ENCODE measurements at regions not wholly inside any gene's neighbourhood (a gene's known extent, or its start where the extent isn't known, plus 50 kb on each side); places are given as distances from the start of the nearest gene placed in this dataset.

DNA sequence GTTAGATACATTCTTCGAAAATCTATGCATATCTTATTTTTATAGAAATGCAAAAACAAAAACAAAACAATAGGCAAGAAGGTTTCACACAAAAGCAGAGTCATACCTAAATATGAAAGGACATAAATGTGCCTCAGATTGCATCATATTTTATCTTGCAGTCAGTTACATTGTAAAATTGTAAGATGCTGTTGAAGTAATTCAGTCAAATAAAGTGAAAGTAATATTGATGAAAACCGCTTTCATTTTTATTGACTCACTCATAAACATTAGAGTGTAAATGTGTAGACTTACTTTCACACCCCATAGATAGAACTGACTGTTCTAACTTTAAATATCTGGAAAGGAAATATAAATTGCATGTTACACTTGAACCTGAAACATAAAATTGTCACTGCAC is 931.5 kb upstream of the NUDT12 start:
- no peak overlapping the region for H3K4me2 ChIP-seq (ENCODE audit: low read depth, low read length)
- no peak overlapping the region for H2AK5ac ChIP-seq (ENCODE audit: low read depth, low read length)
- H3K9me3 ChIP-seq (ENCODE audit: control insufficient read depth, insufficient read depth, low read length), result no peaks in the 10 kb centered on the region
- no peak overlapping the region for H3K18ac ChIP-seq (ENCODE audit: low read depth, low read length)
- H4K91ac ChIP-seq (ENCODE audit: insufficient read depth, low read depth, low read length), result no peak overlapping the region
- no peak overlapping the region for H3K14ac ChIP-seq (replicated peaks; ENCODE audit: low read depth, low read length)
- ATAC-seq (ENCODE audit: low read depth) (no peak), DNase-seq (no peak)
- no peak overlapping the region for H2AFZ ChIP-seq (replicated peaks; ENCODE audit: low read length, poor library complexity)
- H3K4me1 ChIP-seq (ENCODE audit: control insufficient read depth, insufficient read depth, low read length), result no peaks in the 10 kb centered on the region
- H2BK120ac ChIP-seq (ENCODE audit: low read depth, low read length), result no peak overlapping the region
- H3K27me3 ChIP-seq (ENCODE audit: control insufficient read depth, insufficient read depth, low read length), result no peaks in the 10 kb centered on the region
- H3K4ac ChIP-seq (ENCODE audit: low read depth, low read length), result no peak overlapping the region
- H3K56ac ChIP-seq (ENCODE audit: extremely low read depth, insufficient read depth, low read length), result no peak overlapping the region
- no peak overlapping the region for H2AK9ac ChIP-seq (replicated peaks; ENCODE audit: low read depth, low read length, poor library complexity)
- H3K4me3 ChIP-seq (ENCODE audit: insufficient read depth, low read depth, low read length), result no peak overlapping the region
- no peaks in the 10 kb centered on the region for H3K79me1 ChIP-seq (ENCODE audit: low read depth in 1 of 2, low read length in 2 of 2)
- H4K8ac ChIP-seq (ENCODE audit: low read depth in 2 of 2, low read length in 2 of 2), result no peak overlapping the region
- H3K27ac ChIP-seq (ENCODE audit: insufficient read depth, low read length), result no peak overlapping the region
- H2BK5ac ChIP-seq (ENCODE audit: low read depth, low read length, poor library complexity, severe bottlenecking), result no peak overlapping the region
- H2BK15ac ChIP-seq (ENCODE audit: low read depth, low read length), result no peak overlapping the region
- H3K23ac ChIP-seq (ENCODE audit: low read depth, low read length), result no peak overlapping the region
- H4K5ac ChIP-seq (ENCODE audit: low read depth, low read length), result no peak overlapping the region
- POLR2A ChIA-PET (ENCODE audit: unreplicated experiment), result no interaction called here
- no TSS peak for BruUV-seq (replicated peaks)
- in situ Hi-C loops (cut with MboI; ENCODE audit: low sequenced_read_pairs), result no loop called here
- CTCF ChIA-PET, result no interaction called here
- no peak overlapping the region for H2BK20ac ChIP-seq (ENCODE audit: low read depth, low read length)
- intact Hi-C loops (cut with micrococcal nuclease), result no loop called here
- dilution Hi-C loops (cut with HindIII; ENCODE audit: low sequenced_read_pairs, unreplicated experiment), result no loop called here
- no peaks in the 10 kb centered on the region for H3K9me1 ChIP-seq (ENCODE audit: insufficient read depth, low read length)
- WGBS, 2 experiments (ENCODE audit: extremely low coverage in 2 of 2, insufficient read length in 1 of 2), result no CpG with 5 or more reads among the region's 2 CpGs
- TF ChIP-seq CEBPB (IDR thresholded peaks at IDR 0.05; ENCODE audit: low read depth, low read length) (peak; percentile 42; the same call in 1 of the 2 replicates), SMC3 (IDR thresholded peaks at IDR 0.05; ENCODE audit: low read depth, low read length) (no peak)
- no peaks in the 10 kb centered on the region for H3K36me3 ChIP-seq (ENCODE audit: control insufficient read depth, insufficient read depth, low read length)
- no peak overlapping the region for H3K9ac ChIP-seq (ENCODE audit: low read depth, low read length)
- H4K20me1 ChIP-seq (ENCODE audit: insufficient read depth, low read length), result no peaks in the 10 kb centered on the region

Data from IMR-90 (cell line).